Ishikawa (cell line): ENCODE measurements at regions not wholly inside any gene's neighbourhood (a gene's known extent, or its start where the extent isn't known, plus 50 kb on each side); places are given as distances from the start of the nearest gene placed in this dataset.

Experiments used
- CEBPB ChIP-seq: IDR thresholded peaks from 2 replicates; pipeline ENCODE4 v1.6.1; 2012
- CREB1 ChIP-seq: IDR thresholded peaks from 2 replicates; pipeline ENCODE4 v1.6.1; 2012; ENCODE audit warnings: low read depth
- EGR1 ChIP-seq: IDR thresholded peaks from 2 replicates; pipeline ENCODE4 v1.6.1; 2012
- EP300 ChIP-seq: IDR thresholded peaks from 2 replicates; pipeline ENCODE4 v1.6.1; 2012; ENCODE audit warnings: borderline replicate concordance
- FOXM1 ChIP-seq: IDR thresholded peaks from 2 replicates; pipeline ENCODE4 v1.6.1; 2012; ENCODE audit warnings: low read depth, borderline replicate concordance
- NFIC ChIP-seq: IDR thresholded peaks from 2 replicates; pipeline ENCODE4 v1.6.1; 2012
- RAD21 ChIP-seq: IDR thresholded peaks from 2 replicates; pipeline ENCODE4 v1.6.1; 2012; ENCODE audit warnings: low read depth
- TAF1 ChIP-seq: IDR thresholded peaks from 2 replicates; pipeline ENCODE4 v1.6.1; 2012; ENCODE audit warnings: low read depth, mild to moderate bottlenecking
- TCF12 ChIP-seq: IDR thresholded peaks from 2 replicates; pipeline ENCODE4 v1.6.1; 2012; ENCODE audit warnings: low read depth
- TEAD4 ChIP-seq: IDR thresholded peaks from 2 replicates; pipeline ENCODE4 v1.6.1; 2012
- YY1 ChIP-seq: IDR thresholded peaks from 2 replicates; pipeline ENCODE4 v1.6.1; 2012; ENCODE audit warnings: low read depth
- ZBTB7A ChIP-seq: IDR thresholded peaks from 2 replicates; pipeline ENCODE4 v1.6.1; 2012; ENCODE audit warnings: low read depth
- TF ChIP-seq, protein P1 (sequence below): IDR thresholded peaks from 2 replicates; pipeline ENCODE4 v1.6.1; 2012
- TF ChIP-seq, protein P2 (sequence below): IDR thresholded peaks from 2 replicates; pipeline ENCODE4 v1.6.1; 2012; ENCODE audit warnings: low read depth, mild to moderate bottlenecking
- TF ChIP-seq, protein P3 (sequence below): IDR thresholded peaks from 2 replicates; pipeline ENCODE4 v1.6.1; 2012

DNA sequence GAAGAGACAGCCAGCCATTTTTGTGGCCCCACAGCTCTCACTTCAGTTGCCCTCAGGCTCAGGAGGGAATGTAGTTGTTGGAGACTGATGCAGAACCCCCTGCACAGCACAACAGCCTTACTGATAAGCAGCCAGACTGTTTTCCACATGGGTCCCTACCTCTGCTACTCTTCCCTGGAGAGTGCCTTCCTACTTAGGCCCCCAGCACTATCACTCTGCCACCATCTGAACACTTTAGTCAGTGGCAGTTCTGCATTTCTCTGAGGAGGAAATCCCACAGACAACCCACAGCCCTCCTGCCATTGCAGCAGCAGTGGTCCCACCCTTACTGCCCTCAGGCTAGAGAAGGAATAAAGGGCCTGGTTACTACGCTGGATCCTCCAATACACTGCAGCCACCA lies 61.8 kb upstream of the PTPRD start:
- TF ChIP-seq TCF12 (no peak), CEBPB (no peak), NFIC (no peak), TAF1 (no peak), ZBTB7A (no peak)
- TF ChIP-seq, protein P1, sequence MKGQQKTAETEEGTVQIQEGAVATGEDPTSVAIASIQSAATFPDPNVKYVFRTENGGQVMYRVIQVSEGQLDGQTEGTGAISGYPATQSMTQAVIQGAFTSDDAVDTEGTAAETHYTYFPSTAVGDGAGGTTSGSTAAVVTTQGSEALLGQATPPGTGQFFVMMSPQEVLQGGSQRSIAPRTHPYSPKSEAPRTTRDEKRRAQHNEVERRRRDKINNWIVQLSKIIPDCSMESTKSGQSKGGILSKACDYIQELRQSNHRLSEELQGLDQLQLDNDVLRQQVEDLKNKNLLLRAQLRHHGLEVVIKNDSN, result no peak

DNA sequence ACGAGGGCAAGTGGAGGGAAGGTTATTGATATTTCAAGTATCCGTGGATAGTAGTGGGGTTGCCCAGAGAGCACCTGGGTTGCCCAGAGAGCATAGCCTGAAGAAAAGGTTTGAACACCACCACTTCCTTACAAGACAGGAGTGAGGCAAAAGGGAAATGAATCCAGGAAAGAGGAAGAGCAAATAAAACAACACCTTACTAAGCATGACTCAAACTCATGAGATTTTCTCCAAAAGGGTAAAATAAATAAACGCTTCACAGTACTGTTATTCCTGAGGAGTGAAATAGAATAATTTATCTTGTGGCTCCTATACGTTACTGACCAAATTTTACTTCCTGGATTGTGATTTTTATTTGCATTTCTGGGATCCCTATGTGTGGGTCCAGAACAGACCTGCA lies 65.2 kb upstream of the PTPRD start:
- no peak for TF ChIP-seq CEBPB
- TF ChIP-seq, protein P2, sequence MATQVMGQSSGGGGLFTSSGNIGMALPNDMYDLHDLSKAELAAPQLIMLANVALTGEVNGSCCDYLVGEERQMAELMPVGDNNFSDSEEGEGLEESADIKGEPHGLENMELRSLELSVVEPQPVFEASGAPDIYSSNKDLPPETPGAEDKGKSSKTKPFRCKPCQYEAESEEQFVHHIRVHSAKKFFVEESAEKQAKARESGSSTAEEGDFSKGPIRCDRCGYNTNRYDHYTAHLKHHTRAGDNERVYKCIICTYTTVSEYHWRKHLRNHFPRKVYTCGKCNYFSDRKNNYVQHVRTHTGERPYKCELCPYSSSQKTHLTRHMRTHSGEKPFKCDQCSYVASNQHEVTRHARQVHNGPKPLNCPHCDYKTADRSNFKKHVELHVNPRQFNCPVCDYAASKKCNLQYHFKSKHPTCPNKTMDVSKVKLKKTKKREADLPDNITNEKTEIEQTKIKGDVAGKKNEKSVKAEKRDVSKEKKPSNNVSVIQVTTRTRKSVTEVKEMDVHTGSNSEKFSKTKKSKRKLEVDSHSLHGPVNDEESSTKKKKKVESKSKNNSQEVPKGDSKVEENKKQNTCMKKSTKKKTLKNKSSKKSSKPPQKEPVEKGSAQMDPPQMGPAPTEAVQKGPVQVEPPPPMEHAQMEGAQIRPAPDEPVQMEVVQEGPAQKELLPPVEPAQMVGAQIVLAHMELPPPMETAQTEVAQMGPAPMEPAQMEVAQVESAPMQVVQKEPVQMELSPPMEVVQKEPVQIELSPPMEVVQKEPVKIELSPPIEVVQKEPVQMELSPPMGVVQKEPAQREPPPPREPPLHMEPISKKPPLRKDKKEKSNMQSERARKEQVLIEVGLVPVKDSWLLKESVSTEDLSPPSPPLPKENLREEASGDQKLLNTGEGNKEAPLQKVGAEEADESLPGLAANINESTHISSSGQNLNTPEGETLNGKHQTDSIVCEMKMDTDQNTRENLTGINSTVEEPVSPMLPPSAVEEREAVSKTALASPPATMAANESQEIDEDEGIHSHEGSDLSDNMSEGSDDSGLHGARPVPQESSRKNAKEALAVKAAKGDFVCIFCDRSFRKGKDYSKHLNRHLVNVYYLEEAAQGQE, result no peak
- TF ChIP-seq, protein P3, sequence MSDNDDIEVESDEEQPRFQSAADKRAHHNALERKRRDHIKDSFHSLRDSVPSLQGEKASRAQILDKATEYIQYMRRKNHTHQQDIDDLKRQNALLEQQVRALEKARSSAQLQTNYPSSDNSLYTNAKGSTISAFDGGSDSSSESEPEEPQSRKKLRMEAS, result no peak

DNA sequence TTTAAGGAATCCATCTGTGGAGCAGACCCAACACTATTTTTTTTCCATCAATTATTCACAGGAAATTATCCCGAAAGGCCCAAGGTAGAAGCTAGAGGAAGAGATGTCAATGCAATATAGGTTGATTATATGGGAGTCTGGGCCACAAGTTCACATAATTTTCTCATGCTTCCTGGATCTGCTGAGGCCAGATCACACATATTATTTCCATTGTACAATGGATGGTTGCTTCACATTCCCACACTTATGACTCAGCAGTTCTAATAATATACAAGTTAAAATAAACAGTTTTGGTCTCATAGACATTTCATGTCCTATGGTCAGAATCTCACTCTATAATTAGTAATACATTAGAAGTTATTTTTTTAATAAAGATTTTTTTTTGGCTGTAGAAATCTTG lies 66.0 kb upstream of the PTPRD start:
- no peak for TF ChIP-seq EGR1

DNA sequence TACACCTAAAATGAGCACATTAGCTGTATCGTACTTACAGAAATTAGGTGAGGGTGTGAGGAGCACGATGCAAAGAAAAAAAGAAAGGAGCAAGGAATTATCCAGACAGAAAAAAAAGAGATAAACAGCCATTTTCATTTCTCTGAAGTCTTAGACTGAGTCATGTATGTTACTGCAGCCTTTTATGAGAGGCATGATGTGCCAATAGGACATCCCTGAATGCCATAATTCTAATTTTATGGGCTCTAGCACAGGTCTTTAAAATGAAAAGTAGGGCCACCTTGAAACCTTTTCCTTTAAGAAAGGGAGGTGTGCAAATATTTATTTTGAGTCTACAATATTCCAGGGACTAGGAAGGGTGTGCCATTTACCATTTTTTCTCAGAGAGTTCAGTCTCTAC lies 74.1 kb upstream of the PTPRD start:
- TF ChIP-seq ZBTB7A, result no peak
- TF ChIP-seq TAF1, result no peak
- TF ChIP-seq, protein P3, result no peak
- TF ChIP-seq YY1, result no peak
- TF ChIP-seq EP300, result no peak
- no peak for TF ChIP-seq CEBPB
- TF ChIP-seq TCF12, result no peak
- no peak for TF ChIP-seq RAD21
- TF ChIP-seq FOXM1, result no peak
- TF ChIP-seq NFIC, result no peak
- no peak for TF ChIP-seq TEAD4
- no peak for TF ChIP-seq CREB1
- TF ChIP-seq, protein P2, result no peak
- TF ChIP-seq, protein P1, result no peak
- TF ChIP-seq EGR1, result no peak

DNA sequence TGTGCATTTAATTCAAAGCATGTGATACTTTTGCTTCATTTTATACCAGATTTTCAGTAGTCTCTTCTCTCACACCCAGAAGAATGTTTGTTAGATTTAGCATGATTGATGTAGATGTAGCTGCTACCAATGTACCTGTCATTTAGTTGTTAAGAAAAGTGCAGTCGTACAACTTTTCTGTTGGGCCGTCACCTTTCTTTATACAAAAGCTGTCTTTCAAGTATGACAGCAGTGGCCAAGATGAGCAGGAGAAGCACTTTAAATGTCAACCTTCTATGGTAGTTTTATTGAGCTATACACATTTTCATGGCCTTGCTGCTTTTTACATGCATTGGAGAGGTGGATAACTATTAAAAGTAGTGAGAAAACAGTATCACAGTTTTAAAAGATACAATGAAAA lies 77.7 kb upstream of the PTPRD start:
- no peak for TF ChIP-seq TCF12
- TF ChIP-seq, protein P2, result no peak
- TF ChIP-seq EGR1, result no peak
- TF ChIP-seq, protein P3, result no peak
- no peak for TF ChIP-seq CREB1
- no peak for TF ChIP-seq TEAD4
- TF ChIP-seq FOXM1, result no peak
- no peak for TF ChIP-seq RAD21
- TF ChIP-seq, protein P1, result no peak
- no peak for TF ChIP-seq ZBTB7A
- no peak for TF ChIP-seq CEBPB
- TF ChIP-seq TAF1, result no peak
- no peak for TF ChIP-seq YY1
- no peak for TF ChIP-seq NFIC
- TF ChIP-seq EP300, result no peak
